ENCODE measurements at regions not wholly inside any gene's neighbourhood (a gene's known extent, or its start where the extent isn't known, plus 50 kb on each side); places are given as distances from the start of the nearest gene placed in this dataset.

DNA sequence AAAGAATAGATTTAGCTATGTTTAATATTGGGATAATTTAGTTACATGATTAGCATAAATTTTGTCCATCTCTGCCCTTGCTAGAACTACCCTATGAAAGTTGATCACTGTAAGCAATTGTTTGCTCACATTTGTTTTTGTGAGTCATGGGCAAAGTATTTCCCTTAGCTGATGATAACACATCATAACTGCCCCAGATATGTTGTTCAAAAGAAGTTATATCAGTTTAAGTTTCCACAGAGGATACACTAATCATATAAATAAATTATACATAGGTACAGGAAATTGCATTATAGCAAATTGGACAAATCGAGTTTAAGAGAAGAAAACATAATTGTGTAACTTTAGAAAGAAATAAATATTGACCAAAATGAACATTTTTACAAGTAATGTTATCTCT lies 223.2 kb upstream of the PIK3C3 start:
- no peak for TF ChIP-seq POLR2AphosphoS5 (IDR thresholded peaks at IDR 0.05)
- TF ChIP-seq, protein P1, sequence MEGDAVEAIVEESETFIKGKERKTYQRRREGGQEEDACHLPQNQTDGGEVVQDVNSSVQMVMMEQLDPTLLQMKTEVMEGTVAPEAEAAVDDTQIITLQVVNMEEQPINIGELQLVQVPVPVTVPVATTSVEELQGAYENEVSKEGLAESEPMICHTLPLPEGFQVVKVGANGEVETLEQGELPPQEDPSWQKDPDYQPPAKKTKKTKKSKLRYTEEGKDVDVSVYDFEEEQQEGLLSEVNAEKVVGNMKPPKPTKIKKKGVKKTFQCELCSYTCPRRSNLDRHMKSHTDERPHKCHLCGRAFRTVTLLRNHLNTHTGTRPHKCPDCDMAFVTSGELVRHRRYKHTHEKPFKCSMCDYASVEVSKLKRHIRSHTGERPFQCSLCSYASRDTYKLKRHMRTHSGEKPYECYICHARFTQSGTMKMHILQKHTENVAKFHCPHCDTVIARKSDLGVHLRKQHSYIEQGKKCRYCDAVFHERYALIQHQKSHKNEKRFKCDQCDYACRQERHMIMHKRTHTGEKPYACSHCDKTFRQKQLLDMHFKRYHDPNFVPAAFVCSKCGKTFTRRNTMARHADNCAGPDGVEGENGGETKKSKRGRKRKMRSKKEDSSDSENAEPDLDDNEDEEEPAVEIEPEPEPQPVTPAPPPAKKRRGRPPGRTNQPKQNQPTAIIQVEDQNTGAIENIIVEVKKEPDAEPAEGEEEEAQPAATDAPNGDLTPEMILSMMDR (IDR thresholded peaks at IDR 0.05), result no peak
- no peak for TF ChIP-seq POLR2A (IDR thresholded peaks at IDR 0.05)
